GM18511 (cell line): ENCODE measurements at regions not wholly inside any gene's neighbourhood (a gene's known extent, or its start where the extent isn't known, plus 50 kb on each side); places are given as distances from the start of the nearest gene placed in this dataset.
"Not testable (repeated sequence)": the region's sequence is repeated elsewhere in the genome, so short reads cannot be mapped to it uniquely, and the experiment has no call there.

Experiments
- ATAC-seq: cut with Tn5 transposase; IDR thresholded peaks from one replicate; pipeline ENCODE4 v1.9.1; 2021; ENCODE audit warnings: mild to moderate bottlenecking, moderate library complexity; ENCODE audit not compliant: unreplicated experiment

DNA sequence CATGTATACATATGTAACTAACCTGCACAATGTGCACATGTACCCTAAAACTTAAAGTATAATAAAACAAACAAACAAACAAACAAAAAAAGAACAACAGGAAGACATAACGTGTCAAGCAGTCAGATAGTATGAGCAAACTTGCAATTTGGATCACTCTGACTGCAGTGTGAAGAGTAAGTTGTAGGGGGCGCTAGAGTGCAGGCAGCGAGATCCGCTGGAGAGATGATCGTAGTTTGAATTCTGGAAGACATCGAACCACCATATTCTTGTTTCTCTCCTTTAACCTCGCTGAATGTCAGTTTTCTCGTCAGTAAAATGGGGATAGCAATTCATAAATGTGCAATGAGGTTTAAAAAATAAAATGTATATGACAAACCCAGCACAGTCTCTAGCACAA, 165.2 kb upstream of the LMCD1 start:
- ATAC-seq: no peak

GRCh38 chr3:8338424-8338823, 163.2 kb upstream of the LMCD1 start:
- no peak for ATAC-seq

- no peak for ATAC-seq
These were observed 159.8 kb upstream of the LMCD1 start for GRCh38 chr3:8341821-8342247.

DNA sequence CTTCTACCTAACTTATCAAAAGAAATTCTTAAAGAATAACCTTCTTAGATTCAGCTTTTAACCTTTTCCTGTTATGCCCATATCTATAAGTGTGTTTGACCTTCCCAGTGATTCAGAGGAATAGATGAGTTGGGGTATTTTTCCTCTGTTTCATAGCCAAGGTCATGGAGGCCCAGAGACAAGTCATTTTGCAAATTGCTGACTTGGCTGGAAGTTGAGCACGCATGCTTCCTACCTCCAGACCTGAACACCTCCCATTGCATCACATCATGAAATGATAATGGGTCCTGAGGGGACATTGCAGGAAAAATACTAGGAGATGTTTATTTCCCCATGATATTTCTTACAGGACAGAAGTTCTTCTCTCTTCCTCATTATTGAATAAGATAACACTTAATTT, 158.6 kb upstream of the LMCD1 start:
- no peak for ATAC-seq

DNA sequence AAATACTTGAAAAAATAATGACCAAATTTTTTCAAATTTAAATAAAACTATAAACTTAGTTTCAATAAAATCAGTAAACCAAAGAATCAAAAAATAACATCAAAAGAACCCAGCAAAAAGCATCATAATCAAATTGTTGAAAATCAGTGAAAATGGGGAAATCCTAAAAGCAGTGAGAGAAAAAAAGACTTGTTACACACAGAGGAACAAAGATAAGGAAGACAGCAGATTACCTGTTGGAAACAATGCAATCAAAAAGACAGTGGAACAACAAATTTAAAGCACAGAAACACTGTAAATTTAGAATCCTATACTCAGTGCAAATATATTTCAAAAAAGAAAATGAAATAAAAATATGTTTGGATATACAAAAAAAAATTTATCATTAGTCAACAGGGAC, 156.2 kb upstream of the LMCD1 start:
- ATAC-seq: no peak

GRCh38 chr3:8348076-8348475, 153.5 kb upstream of the LMCD1 start:
- no peak for ATAC-seq

- ATAC-seq: no peak
These were observed 149.1 kb upstream of the LMCD1 start for GRCh38 chr3:8352475-8352874.

GRCh38 chr3:8353364-8353763, 148.3 kb upstream of the LMCD1 start:
- no peak for ATAC-seq

GRCh38 chr3:8355346-8355745, 146.3 kb upstream of the LMCD1 start:
- ATAC-seq: no peak

- not testable (repeated sequence) for ATAC-seq
These were observed 145.6 kb upstream of the LMCD1 start for GRCh38 chr3:8356066-8356465.

GRCh38 chr3:8357859-8358258, 143.8 kb upstream of the LMCD1 start:
- ATAC-seq: no peak

DNA sequence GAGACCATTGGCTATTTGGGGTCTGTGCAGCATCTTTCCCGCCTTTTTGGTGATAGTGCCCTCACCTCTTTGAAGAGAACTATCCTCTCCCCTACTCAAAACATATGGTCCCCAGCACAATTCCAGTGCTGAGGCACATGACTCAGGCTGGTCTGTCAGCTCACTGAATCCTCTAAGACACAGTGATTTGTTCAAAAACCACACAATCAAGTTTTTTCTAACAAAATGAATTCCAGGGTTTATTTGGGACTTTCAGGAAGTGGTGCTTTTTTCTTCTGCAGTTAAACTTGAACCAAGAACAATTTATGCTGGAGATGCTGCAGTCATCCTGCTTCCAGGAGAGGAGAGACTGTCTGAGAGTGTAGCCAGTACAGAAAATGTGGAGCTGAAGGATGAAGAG, 142.5 kb upstream of the LMCD1 start:
- ATAC-seq: no peak

GRCh38 chr3:8363200-8363599, 138.4 kb upstream of the LMCD1 start:
- ATAC-seq: no peak

DNA sequence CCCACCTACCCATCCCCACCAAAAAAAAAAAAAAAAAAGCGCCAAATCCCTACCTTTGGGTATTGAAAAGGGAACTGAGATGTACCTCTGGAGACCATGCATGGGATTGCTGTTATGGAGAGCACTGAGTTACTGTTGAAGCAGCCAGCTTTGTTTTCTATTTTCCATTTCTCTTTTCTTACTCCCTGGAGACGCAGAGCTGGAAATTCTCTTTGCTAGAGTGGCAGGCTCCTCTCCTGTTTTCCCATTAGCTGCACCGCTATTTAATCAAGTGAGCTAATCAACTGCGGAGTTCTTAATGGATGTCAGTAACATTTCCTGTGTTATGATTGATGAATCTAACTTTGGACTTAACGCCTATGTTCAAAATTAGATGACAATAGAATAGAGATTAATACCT, 136.1 kb upstream of the LMCD1 start:
- ATAC-seq: no peak

GRCh38 chr3:8366219-8366810, 135.3 kb upstream of the LMCD1 start:
- no peak for ATAC-seq

DNA sequence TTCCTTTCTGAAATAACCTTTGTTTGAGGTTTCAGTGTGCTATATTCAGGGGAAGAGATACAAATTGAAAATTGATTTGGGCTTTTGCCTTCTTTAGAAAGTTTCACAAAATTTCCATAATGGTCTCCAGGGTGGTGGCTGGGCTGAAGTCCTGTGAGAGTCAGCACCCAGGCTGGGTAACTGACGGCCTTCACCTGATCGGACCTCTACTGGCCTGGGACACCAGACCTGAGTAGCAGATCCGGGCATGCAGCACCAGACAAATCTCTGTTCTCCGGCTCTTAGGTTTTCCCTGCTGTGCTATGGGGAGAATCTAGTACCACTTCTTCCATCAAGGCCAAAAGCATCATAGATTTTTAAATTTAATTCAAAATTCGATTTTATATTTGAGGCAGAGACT, 133.0 kb upstream of the LMCD1 start:
- no peak for ATAC-seq

- no peak for ATAC-seq
These were observed 132.0 kb upstream of the LMCD1 start for GRCh38 chr3:8369638-8370037.

DNA sequence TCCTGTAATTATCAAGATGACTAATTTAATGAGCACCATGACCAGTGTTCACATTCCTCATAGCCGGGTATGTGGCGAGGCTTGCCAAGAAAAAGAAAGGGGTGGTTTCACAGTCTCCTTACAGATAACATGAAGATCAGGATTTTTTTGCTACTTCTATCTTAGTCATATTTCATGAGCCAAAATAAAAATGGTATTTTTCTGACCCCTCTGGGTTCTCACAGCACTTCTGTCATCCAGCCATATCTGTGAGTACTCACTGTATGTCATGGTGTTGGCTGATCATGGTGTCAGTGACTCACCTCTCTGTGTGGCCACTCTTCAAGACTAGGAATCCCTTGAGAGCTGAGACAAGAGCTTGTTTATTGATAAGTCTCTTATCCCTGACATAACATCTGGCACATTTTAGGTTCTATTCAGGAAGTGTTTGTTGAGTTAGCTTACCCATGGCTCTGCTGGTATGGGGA, 130.5 kb upstream of the LMCD1 start:
- no peak for ATAC-seq

GRCh38 chr3:8371960-8372463, 129.6 kb upstream of the LMCD1 start:
- no peak for ATAC-seq

GRCh38 chr3:8380904-8381704, 120.5 kb upstream of the LMCD1 start:
- no peak for ATAC-seq

DNA sequence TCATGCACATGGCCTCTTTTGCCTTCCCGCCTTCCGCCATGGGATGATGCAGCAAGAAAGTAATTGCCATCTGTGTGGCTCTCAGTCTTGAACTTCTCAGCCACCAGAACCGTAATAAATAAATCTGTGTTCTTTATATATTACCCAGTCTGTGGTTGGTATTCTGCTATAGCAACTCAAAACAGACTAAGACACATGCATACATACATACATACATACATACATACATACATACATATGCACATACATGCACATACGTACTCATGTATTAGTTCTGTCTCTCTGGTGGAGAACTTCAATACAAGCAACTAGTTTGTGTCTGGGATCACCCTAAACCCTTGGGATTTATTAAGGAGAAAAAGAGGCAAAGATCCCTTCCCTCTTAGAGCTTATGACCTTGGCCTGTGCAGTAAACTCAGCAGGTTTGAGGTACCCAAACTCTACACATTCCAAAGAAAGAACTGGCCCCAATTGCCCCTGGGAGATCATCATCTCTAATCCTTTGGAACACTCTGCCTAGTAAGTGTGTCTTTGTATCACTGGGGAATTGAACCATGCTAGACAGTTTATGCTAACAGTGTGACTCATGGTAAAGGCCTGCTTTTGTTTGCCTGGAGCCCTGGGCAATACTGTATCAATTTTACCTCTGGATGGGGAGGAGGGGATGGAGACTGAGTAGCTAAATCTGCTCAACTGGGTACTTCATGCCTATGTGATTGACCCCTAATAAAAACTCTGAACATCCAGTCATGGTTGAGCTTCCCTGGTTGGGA, 115.6 kb upstream of the LMCD1 start:
- ATAC-seq: no peak

DNA sequence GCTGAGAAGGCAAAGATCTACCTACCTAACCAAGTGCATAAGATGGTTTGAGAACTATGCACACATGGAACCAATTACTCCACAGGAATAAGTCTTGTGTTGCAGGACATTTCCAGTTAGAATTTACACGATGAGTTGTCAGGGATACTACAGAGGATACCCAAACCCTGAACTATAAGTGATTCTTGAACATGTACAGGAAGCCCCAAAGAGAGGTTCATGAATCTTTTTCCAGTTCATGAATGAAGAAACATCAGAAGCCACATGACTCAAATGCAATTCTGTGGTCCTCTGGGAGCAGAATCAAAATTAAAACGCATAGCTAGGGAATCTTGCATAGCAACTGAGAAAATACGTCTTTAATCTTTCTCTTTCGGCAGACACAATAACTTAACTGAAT, 114.1 kb upstream of the LMCD1 start:
- no peak for ATAC-seq
